ENCODE measurements at regions not wholly inside any gene's neighbourhood (a gene's known extent, or its start where the extent isn't known, plus 50 kb on each side); places are given as distances from the start of the nearest gene placed in this dataset.

DNA sequence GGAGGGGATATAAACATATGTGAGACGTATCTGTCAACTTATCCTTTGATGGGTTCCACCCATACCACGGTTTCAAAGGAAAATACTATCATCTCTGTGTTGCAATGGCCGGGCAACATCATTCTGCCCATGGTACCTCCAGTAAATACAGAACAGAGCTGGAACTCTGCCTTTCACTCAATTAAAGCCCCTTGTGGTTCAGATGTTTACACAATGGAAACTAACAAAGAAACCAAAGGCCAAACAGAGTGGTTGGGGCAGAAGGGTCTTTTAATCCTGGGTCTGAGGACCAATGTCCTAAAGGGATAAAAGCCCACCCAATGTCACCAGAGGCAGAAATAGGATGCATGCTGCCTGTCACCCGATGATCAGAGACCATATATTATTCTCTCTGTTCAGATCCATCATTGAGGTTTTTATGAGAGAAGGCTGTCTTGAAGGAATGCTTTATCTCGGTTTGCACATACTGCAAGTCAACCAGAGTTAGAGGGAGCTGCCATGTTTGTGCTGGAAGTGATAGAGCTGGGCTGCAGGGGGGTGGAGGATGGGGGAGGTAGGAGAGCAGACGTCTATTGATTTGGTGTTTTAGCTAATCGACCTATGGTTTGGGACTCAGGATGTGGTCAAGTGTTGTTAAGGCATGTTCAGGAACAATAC is 105.4 kb upstream of the FRMD4A start:
- TF ChIP-seq, protein P1, sequence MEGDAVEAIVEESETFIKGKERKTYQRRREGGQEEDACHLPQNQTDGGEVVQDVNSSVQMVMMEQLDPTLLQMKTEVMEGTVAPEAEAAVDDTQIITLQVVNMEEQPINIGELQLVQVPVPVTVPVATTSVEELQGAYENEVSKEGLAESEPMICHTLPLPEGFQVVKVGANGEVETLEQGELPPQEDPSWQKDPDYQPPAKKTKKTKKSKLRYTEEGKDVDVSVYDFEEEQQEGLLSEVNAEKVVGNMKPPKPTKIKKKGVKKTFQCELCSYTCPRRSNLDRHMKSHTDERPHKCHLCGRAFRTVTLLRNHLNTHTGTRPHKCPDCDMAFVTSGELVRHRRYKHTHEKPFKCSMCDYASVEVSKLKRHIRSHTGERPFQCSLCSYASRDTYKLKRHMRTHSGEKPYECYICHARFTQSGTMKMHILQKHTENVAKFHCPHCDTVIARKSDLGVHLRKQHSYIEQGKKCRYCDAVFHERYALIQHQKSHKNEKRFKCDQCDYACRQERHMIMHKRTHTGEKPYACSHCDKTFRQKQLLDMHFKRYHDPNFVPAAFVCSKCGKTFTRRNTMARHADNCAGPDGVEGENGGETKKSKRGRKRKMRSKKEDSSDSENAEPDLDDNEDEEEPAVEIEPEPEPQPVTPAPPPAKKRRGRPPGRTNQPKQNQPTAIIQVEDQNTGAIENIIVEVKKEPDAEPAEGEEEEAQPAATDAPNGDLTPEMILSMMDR (IDR thresholded peaks at IDR 0.05; ENCODE audit: insufficient read depth, low read length, poor library complexity, severe bottlenecking) = no peak
- no peak for DNase-seq (ENCODE audit: extremely low read depth, insufficient read length)
- no peak overlapping the region for H3K4me3 ChIP-seq (replicated peaks; ENCODE audit: low read depth, low read length)
- H3K36me3 ChIP-seq (ENCODE audit: control insufficient read depth, insufficient read depth, low read length) = no peaks in the 10 kb centered on the region
- H3K27me3 ChIP-seq (replicated peaks; ENCODE audit: control insufficient read depth, insufficient read depth, low read length) = no peaks in the 10 kb centered on the region

DNA sequence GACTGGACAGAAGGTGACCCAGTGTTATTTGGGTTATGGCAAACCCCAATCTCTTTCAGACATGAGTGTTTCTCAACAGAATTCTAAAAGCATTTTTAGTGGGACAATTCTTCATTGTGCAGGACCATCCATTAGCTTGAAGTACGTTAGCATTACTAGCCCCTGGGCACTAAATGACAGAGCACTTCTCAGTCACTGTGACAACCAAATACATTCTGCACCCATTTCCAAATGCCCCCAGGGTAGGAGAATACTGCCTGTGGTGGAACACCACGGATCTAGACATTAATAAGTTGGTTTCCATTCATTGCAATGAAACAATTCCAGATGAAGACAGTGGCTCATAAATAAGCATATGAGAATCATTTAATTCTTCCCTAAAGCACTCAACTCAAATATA is 102.4 kb upstream of the FRMD4A start:
- H3K4me3 ChIP-seq (replicated peaks; ENCODE audit: low read depth, low read length) = no peak overlapping the region
- TF ChIP-seq, protein P1 (IDR thresholded peaks at IDR 0.05; ENCODE audit: insufficient read depth, low read length, poor library complexity, severe bottlenecking) = no peak
- DNase-seq (ENCODE audit: extremely low read depth, insufficient read length) = no peak
- no peaks in the 10 kb centered on the region for H3K27me3 ChIP-seq (replicated peaks; ENCODE audit: control insufficient read depth, insufficient read depth, low read length)
- no peaks in the 10 kb centered on the region for H3K36me3 ChIP-seq (ENCODE audit: control insufficient read depth, insufficient read depth, low read length)

DNA sequence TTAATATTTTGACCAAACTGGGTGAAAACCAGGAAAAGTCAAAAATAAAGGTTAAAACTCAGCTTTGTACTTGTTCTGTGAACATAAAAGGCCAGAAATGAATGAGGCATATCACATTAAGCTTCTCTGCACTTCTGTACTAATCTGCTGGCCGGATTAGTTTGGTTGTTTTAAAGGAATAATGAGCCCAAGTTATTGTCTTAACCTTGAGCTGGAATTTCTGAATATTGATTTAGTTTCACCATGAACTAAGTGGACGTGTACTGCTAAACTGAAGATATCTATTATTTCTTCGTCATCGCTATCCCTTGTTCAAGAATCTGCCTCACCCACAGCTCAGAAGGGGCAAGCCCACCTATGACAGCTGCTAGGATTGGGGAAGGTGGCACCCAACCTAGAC is 101.1 kb upstream of the FRMD4A start:
- no peaks in the 10 kb centered on the region for H3K27me3 ChIP-seq (replicated peaks; ENCODE audit: control insufficient read depth, insufficient read depth, low read length)
- H3K36me3 ChIP-seq (ENCODE audit: control insufficient read depth, insufficient read depth, low read length) = no peaks in the 10 kb centered on the region
- no peak overlapping the region for H3K4me3 ChIP-seq (replicated peaks; ENCODE audit: low read depth, low read length)
- DNase-seq (ENCODE audit: extremely low read depth, insufficient read length) = no peak
- TF ChIP-seq, protein P1 (IDR thresholded peaks at IDR 0.05; ENCODE audit: insufficient read depth, low read length, poor library complexity, severe bottlenecking) = no peak

DNA sequence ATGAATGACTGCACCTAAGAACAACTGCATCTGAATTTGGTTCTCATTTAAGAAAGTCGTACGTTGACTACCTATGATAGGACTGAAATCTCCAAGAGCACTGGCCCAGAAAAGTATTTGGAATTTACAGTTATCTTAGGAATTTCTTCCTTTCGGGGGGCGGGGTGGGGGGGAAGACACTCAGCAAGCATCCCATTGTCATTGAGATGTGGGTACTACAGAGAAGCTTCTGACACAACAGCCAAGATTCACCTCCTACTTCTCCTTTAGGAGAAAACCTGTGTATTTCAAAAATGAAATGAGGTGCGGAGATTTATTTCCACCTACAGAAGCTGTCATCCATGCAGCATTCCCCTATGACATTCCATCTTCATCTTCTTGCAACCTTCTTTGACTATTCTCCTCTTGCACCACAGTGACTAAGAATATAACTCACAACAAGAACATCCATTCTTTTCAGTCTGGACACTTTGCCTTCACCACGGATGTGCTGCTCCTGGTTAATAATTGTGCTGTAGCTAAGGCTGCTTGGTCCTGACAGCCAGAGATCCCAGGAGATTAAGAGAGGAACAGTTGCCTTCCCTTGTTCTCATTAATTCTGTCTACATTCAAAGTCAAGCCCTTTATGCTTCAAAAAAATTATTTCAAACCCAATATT is 98.4 kb upstream of the FRMD4A start:
- Histone ChIP-seq H3K36me3 (ENCODE audit: control insufficient read depth, insufficient read depth, low read length) (no peaks in the 10 kb centered on the region), H3K27me3 (replicated peaks; ENCODE audit: control insufficient read depth, insufficient read depth, low read length) (no peaks in the 10 kb centered on the region; the same call in 1 of the 2 replicates), H3K4me3 (replicated peaks; ENCODE audit: low read depth, low read length) (no peak overlapping the region)
- TF ChIP-seq, protein P1 (IDR thresholded peaks at IDR 0.05; ENCODE audit: insufficient read depth, low read length, poor library complexity, severe bottlenecking) = no peak
- DNase-seq (ENCODE audit: extremely low read depth, insufficient read length) = no peak

DNA sequence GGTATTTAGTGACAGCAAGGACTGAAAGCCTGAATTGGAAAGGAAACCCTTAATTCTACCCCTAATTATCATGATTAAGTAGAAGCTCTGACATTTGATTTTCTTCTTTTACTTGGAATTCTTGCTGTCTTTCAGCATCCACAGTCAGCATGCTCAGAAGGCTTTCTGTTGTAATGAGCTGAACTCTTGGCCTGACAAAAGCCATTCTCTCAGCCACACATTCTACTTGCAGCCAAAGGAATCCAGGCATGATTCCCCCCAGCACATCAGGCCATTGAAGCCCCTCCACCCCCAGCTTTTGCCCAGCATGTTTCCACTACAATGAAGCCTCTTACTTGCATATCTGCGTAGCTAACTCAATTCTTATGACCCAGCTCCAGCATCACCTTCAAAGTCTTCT is 94.3 kb upstream of the FRMD4A start:
- Histone ChIP-seq H3K36me3 (ENCODE audit: control insufficient read depth, insufficient read depth, low read length) (no peaks in the 10 kb centered on the region), H3K27me3 (replicated peaks; ENCODE audit: control insufficient read depth, insufficient read depth, low read length) (no peaks in the 10 kb centered on the region; the same call in 1 of the 2 replicates), H3K4me3 (replicated peaks; ENCODE audit: low read depth, low read length) (no peak overlapping the region)
- TF ChIP-seq, protein P1 (IDR thresholded peaks at IDR 0.05; ENCODE audit: insufficient read depth, low read length, poor library complexity, severe bottlenecking) = no peak
- no peak for DNase-seq (ENCODE audit: extremely low read depth, insufficient read length)
